Activated CD4-positive, CD25-positive, alpha-beta regulatory T cell (primary cell): ENCODE measurements at regions not wholly inside any gene's neighbourhood (a gene's known extent, or its start where the extent isn't known, plus 50 kb on each side); places are given as distances from the start of the nearest gene placed in this dataset.

ENCODE experiments used
- DNase-seq, 4 experiments: peaks; one replicate each; lab custom pipeline; 2025; lab: John Stamatoyannopoulos, UW

DNA sequence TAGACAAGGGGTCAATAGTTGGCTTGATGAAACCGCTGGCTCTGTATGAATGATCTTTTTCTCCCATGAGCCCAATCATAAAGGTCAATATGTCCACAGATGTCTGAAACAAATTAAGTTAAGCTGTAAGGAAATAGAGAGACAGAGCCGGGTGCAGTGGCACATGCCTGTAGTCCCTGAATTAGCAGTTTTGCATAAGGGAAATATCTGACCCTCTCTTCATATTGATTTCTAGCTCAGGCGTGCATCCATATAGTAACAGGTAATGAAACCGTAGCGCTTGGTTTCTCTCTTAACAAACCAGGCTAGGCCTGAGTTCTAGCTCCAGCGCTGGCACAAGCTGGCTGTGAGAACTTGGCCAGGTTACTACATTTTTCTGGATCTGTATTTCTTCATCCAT, 118.1 kb upstream of the ERCC6L2 start:
- no peak for DNase-seq

DNA sequence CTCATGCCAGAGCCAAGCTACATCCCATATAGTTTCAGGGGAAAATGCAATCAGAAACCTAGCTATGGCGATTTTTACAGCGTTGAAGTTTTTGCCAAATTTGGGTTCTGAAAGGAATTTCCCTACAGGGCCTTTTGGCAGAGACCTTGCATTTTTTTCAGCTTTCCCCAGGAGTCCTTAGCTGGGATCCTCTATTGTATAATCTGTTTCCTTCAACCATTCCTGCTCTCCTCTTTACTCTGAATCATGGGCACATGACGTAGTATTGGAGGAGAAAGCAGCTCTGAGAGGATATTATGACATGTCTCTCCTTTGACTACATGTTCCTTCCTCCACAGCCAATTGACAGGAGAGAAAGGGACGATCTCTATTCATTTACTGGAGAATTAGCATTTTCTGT, 118.5 kb upstream of the ERCC6L2 start:
- DNase-seq, result no peak

DNA sequence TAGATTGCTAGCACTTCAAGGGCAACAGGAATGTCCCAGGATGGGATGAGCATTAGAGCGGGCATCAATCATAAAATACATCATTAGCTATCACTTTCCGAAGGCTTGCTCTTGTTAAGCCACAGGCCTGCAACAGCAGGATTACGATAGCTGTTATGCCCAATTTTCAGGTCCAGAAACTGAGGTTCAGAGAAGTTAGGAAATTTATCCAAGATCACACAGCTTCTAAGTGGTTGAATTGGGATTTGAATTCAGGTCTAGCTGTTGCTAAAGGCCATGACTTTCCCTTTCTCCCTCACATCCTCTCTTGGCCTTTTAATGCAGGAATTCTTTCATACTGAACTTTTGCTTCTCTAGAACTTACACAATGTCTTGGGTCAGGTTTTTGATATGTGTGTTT, 119.4 kb upstream of the ERCC6L2 start:
- no peak for DNase-seq

DNA sequence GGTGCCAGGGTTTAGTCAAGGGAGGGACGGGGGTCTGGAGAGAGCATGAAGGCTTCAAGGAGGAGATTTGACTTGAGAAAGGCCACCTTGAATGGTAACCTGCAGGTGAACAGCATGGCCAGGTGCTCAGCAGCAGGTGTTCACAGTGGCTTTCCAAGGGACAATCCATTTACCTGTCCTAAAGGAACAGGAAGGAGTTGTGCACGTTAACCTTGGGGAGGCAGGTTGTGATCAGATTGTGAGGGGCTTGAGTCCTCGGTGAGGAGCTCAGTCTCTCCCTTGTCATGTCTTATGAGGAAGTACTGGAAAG, 120.1 kb upstream of the ERCC6L2 start:
- DNase-seq, result no peak

DNA sequence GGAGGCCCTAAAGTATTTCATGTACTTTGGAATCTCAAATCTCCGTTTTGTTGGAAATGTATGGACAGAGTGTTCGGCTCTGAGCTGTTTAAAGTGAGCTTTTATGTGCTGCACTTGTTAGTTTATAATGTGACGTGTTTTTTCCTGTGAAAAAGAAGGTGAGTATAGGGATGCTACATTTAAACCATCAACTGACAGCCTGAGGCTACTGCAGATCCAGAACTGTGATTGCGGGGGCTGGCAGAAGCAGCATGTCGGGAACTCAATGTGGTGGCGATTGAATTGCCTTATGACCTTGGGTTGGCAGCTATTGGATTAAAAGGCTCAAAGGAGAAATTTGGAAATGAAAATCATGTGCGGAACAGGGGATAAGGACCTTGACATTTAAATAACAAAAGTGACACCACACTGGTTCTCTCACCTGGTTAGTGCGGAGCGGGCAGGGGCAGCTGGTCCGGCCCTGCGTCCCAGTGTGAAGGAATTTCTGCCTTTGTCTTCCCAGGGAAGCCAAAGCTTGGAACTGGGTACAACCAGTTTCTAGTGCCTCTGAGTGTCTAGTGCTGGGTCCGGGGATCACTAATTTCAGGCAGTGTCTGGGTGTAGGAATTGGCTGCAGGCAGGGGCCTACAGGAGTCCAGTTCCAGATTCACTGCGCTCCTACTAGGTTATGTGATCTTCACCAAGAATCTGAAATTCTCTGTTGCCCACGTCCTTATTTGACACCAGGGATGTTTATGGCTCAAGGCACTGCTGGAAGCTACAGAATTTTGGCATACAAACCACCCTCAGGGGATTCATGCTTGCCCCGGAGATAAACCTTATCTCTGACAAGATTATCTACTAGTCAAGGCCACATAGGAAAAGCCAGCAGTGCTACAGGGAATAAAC, 120.7 kb upstream of the ERCC6L2 start:
- DNase-seq, result no peak

DNA sequence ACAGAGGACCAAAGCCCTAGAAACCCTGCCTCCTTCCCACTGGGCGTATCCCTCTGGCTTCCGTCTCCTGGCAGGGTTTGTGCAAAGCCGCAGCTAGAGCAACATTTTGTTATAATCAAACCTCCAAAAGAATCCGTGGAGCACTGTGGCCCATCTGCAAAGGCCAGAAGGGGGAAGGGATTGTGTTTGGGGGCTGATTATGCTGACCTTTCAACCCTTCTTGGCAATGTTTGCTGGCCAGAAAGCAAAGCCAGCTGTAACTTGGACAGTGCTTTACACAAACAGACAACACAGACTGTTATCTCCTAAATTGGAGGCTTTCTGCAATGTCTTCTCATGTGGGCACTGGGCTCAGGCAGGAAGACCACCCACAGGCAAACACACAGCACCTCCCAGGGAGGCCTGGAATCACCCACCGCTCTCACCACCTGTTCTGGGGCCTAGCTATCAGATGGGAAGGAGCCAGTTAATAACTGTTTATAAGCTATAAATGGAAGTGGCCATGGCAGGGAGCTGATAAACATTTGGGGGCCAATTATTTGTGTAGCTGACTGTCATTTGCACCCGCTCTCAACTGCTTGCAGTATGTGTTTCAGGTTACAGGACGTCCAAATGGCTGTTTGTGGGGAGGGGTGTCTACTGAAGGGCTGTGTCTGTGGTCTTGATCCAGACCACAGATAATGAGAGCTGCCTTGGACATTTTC, 121.6 kb upstream of the ERCC6L2 start:
- DNase-seq, result no peak

DNA sequence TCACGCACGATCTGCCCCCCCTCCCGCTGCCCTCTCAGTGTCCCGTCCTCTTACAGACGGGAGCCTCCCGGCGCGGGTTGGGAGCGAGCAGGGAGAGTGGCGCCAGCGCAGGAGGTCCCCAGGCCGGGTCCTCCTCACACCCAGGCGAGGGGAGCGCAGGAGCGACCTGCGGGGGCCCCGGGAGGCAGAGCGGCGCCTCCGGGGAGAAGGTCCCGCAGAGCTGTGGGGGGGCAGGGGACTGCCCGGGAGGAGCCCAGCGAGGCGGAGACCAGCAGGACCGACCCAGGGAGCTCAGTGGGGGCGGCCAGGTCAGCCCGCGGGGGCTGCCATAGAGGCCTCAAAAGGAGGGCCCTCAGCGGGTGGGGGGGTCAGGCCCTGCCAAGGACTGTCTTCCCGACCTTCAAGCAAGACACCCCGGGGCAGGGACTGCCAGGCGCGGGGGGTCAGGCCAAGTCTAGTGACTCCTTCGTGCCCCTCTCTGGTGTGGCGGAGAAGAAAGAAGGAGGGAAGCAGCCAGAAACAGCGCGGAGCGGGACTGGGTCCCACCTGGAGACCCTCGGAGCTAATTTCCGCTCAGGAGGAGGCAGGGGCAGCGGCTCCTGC, 123.3 kb upstream of the ERCC6L2 start:
- DNase-seq, result no peak

DNA sequence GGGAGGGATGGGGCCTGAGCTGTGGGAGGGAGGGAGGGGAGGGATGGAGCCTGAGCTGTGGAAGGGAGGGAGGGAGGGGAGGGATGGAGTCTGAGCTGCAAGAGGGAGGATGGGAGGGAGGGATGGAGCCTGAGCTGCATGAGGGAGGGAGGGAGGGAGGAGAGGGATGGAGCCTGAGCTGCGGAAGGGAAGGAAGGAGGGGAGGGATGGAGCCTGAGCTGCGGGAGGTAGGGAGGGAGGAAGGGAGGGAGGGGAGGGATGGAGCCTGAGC, 124.0 kb upstream of the ERCC6L2 start:
- no peak for DNase-seq

DNA sequence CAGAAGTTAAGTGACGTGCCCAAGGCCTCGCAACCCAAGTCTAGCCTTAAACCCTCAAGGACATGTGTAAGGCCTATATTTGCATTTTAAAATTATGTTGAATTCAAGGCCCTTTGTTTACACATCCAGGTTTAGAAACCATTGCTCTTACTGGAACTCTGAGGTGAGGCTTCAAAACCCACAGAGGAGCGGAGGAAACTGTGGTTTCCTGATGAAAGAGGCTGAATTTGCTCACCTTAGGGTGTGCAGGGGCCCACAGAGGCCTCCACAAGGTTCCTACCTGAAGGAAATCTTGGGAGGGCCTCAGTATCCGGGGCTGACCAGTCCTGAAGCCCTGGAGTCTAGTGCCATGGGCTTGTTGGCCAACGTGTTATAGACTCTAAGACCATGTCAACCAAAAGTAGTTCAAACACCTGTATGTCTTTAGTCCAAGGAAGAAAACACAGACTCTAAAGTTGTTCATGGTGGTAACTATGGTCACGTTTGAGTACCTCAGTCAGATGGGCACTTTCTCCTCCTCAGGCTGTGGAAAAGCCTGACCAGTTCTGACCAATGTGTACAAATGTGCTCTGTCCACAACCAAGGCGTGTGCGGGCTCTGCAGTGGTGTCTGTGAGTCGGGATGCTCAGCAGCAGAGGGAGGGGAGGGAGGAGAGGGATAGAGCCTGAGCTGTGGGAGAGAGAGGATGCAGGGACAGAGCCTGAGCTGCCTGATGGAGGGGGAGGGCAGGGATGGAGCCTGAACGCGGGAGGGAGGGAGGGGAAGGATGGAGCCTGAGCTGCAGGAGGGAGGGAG, 124.6 kb upstream of the ERCC6L2 start:
- DNase-seq, result no peak

DNA sequence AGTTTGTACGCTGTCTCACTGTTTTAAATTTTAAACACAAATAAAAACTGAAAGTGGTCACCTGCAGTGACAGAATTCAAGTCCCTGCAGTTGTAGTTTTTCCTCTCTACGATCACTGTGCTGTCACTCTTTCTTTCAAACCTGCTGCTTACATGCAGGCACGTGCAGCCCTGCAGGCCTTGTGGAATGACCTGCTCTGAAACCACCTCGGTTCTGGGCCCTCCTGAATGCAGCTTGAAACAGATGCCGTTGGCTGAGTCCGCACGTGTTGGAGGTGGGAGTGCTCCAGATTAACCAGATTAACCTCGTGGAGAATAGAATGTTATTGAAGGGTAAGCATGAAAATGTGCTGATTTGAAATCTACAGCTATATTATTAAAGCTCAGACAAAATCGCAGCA, 126.0 kb upstream of the ERCC6L2 start:
- no peak for DNase-seq

DNA sequence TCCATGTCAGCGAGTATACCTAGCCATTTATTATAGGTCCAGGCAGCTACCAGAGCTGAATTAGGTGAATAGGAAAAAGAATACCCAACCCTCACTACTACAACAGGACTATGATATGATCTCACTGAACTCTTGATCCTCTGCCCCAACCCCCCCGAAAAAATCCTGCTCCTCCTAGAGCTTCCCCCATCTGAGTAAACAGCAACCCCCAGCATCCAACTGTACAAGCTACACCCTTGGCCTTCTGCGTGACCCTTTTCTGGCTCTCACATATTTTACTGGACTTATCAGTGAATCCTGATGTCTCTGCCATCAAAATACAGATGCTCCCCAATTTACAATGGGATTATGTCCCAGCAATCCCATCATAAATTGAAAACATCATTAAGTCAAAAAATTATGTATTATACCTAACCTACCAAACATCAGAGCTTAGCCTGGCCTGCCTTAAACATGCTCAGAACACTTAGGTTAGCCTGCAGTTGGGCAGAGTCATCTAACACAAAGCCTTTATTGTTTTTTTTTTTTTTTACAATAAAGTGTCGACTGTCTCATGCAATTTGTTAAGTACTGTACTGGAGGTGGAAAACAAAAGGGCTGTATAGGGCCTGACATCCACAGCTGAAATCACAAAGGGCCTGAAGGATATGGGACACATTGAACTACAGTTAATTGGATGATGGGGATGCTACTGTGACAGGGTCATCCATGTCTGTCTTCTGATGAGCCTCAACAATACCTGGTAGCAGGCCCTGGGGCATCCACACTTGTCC, 128.9 kb upstream of the ERCC6L2 start:
- no peak for DNase-seq

DNA sequence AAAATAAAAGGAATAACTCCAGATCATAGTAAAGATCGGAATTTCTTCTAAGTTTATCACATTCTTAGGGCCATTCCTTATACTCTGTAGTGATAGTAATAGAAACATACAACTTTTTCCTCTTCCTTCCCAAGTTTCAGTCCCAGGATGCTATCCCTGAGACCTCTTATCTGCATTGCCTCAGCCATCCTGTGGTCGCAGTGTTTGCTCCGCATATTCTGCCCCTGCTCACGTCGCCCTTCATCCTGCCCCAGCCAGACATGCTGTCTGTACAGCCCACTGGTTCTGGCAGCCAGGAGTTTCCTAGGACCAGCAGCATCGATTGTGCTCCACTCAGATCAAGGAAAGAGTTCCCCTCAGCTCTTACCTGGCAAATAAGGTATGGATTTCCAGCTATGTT, 132.7 kb upstream of the ERCC6L2 start:
- no peak for DNase-seq

DNA sequence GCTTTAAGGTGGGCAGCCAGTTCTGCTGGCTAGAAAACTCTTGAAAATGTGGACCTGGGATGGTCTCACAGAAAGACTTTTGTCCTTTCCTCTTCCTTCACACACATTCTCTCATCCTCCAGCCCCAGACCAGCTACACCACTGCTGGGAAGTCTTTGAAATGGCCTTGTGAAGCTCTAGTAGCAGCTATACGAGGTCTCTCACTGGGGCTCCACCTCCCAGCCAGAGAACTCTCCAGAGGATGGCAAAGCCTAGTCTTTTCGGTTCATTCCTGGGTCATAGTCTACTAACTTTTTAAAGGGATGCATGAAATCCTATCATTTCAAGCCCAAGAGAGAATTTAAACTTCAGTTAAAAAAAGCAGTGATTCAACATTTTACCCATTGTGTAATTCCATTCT, 133.9 kb upstream of the ERCC6L2 start:
- DNase-seq, result no peak

DNA sequence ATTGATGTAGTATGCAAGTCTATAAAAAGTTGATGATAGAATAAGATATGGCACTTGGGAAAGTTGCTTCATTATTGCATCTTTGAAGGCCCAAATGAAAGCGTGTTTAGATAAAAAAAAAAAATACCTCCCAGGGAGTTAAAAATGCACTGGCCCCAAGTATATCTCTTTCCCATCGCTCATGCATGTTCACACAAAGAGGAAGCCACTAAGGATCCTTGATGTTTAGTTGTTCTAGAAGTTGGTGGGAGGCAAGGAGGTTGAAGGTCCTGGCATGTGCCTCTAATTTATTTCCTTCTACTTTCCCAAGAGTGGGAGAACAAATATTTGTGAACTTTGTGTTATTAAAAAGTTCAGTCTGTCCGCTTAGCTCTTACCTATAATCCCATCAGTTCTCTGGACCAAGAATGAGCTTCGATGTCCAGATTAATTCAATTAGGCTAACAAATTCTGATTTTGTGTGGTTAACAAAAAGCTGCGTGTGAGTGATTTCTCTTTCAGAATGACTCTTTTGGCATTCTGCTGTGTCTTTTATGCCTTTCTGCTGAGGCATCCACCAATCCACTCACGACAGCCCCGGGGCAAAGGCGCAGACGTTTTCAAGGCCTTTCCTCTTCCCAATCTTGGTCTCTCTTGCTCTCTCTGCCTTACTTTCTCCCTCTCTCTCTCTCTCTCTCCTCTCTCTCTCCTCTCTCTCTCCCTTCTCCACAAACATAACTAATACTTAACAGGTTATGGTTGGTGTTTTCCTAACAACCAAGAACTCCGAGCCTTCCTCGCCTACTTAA, 135.1 kb upstream of the ERCC6L2 start:
- DNase-seq, result no peak

DNA sequence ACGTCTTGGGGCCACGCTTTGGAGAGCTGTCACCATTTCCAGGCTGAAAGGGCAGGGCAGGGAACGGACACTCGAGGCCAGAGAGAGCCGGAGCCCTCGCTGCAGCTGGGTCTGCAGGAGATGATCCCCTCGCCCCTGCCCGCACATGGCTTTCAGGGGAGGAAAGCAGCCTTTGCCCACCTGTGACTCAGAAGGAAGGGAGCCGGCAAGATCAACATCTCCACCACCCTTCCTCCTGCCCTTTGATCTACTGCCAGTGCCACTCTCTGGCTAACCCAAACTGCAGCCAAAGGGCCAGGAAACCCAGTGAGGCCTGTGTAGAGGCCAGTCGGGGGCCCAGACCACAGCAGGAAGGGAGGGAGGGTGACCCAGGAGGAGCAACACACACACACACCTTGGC, 137.1 kb upstream of the ERCC6L2 start:
- DNase-seq, result no peak

DNA sequence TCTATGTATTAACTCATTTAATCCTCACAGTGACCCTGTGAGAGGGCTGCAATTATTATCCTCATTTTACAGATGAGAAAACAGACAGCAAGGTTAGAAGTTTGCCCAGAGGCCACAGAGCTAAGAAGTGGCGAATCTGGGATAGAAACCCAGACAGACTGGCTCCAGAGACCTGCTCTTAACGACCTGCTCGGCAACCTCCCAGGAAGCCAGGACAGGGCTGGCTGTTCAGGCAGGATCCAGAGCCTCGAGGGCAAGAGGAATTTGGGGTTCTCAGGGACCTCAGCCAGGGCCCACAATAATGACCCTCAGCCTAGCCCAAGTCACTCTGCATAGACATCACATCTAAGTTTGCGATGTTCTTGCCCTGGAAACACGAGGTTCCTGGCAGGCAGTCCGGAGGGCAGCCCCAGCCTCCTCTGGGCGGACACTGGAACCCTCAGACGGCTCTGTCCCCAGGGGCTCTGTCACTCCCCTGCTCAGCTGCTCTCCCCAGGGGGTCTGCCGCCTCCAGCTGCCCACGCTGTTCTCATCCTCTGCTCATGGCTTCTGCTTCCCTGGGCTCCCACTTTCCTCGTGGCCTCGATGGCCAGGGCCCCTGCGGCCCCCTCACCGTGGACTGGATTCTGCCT, 138.5 kb upstream of the ERCC6L2 start:
- no peak for DNase-seq

DNA sequence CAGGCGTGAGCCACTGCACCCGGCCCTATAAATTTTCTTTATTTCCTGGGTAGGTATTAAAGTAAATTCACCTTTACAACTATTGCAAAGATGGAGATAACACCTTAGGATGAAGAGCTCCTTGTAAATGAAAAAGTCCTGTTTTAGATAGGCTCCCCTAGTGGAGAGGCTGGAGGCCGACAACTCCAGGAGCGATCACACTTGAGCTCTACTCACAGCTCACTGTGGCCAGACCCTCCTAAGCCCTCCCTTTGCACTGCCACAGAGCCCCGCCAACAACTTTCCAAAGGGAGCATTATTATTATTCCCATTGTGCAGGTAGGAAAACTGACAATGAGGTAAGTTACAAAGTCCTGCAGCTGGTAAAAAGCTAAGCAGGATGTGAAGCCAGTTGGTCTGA, 139.1 kb upstream of the ERCC6L2 start:
- no peak for DNase-seq

DNA sequence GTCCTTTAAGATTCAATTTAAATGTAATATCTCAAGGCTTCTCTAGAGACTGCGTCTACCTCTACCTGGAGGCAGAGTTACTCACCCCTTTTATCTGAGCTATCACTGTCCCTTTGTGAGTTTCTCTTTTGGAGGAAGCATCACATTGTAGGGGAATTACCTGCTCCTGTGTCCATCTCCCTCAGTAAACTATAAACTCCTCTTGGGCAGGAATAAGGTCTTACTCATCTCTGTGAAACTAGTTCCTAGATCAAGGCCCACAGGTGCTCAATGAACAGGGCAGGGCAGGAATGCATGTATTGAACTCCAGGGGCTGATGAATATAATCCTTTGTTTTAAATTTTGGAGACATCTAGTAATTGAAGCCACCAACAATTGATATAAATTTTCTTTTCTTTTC, 139.8 kb upstream of the ERCC6L2 start:
- DNase-seq, result no peak

DNA sequence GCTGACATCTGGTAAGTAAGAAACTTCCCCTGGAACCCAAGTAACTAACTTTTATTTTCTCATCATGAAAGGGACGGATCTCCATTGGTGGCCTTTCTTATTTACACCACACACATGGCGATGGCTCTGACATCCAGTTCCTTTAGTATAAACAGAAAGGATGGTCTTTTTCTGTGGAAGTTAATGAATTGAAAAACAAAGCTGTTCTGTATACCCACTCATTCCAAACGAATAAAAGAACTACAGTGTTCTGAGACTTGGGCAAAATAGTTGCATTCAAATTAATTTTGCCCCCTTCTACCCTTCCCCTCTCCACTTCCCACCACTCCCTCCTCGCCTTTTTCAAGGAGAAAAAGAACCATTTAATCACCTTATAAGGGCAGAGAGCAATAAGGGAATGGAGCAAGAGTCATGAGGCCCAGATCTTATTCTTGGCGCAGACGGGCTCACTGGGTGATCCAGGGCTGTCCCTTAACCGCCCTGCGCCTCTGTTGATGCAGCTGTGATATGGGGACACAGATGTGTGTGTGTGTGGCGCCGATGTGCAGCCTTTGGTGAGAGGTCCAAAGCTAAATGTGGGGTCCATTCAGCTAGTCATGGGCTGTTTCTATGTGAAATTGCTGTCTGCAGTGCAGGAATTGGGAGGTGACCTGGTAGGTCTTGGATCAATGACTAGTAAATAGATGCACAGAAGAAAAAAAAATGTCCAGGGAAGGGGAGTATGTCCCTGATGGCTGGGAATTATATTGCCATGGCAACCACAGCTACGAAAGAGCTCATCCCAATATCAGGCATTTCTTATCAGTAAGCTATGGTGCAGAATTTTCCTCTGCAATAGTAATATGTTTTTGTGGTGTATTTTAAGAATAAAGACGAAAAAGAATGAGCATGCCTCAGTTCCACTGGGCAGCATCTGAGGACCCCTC, 141.5 kb upstream of the ERCC6L2 start:
- no peak for DNase-seq
